GM18508 (cell line): ENCODE measurements at regions not wholly inside any gene's neighbourhood (a gene's known extent, or its start where the extent isn't known, plus 50 kb on each side); places are given as distances from the start of the nearest gene placed in this dataset.
A peak's percentile ranks its signal among the peaks of the same experiment; 100 is the strongest.

Experiments
- ATAC-seq: cut with Tn5 transposase; IDR thresholded peaks from one replicate; pipeline ENCODE4 v1.9.1; 2021; ENCODE audit warnings: moderate number of reproducible peaks; ENCODE audit not compliant: insufficient read depth, unreplicated experiment

- ATAC-seq: no peak
Observed at GRCh38 chr4:12889054-12889453, 595.1 kb downstream of the RAB28 start.

GRCh38 chr4:12884846-12885796 lies 599.0 kb downstream of the RAB28 start:
- no peak for ATAC-seq

GRCh38 chr4:12881945-12882584 lies 602.1 kb downstream of the RAB28 start:
- ATAC-seq: no peak

DNA sequence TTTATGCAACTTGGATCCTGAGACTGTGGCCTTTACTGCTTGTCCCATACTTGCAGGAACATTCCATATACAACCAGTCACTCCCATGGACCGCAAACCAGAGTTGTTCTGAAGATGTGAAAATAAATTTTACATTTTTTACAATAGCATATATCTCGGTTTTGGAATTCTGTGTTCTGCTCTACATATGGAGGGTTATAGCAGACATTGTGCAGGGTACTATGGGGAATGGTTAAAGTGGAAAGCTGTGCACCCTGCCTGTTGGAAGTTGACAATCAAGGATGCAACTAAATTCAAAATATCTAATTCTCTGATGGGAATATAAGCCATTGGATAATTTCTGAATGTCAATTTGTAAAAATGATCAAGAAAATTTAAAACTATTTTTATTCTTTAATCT lies 603.3 kb downstream of the RAB28 start:
- ATAC-seq: no peak

DNA sequence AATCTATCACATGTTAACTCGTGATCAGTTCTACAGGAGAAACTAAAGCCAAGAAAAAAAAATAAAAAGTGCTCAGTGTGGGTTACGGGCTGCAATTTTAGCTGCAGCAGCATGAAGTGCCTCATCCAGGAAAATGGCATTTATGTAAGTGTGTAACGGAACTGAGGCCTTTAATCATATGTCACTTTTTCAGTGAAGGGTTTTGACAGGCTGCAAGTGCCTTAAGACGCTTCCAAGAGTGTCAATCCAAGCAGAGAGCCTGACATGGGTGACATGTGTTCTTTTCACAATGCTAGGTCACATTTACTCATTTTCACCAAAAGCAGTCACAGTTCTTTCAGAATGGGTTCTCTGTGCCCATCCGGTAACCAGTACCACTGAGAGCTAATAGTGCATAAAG lies 604.6 kb downstream of the RAB28 start:
- no peak for ATAC-seq

DNA sequence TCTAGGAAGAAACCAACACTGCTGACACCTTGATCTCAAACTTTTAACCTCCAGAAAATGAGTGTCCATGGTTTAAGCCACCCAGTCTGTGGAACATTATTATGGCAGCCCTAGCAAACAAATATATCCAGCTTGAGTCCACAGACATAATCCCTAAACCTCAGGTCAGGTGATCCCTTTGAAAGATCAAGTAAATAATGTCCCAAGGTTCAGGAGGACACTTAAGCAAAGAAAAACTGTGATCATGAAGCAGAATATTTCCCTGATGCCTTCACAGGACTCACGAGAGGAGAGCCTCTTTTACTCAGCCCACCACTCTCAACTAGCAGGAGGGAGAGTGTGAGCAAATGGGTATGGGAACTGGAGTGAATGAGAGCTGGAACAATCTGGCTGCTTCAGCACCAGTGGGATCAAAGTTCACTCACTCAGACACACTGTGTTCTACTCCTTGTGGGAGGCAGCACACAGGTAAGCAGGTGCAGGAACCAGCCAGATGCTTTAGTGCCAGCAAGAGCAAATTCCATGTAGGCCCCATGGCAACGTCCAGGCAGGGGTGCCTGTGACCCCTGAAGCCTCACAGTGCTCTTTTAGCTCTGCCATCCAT lies 608.4 kb downstream of the RAB28 start:
- no peak for ATAC-seq

DNA sequence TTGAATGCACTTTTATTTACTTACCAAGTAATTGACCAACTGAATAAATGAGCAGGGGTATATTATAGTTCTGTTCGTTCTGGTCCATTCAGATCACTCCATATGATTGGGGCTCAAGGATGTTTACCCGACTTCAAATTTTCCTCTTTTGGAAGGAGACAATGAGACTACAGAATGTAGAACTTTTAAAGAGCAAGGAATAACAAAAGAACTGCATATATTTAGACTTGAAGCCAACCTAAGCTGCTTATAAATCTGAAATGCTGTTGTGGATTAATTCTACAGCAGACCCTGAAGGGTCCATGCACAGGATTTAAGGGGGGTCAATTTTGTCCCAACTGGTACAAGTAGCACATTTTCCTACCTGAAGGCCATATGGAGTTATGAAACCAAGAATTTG lies 610.8 kb downstream of the RAB28 start:
- ATAC-seq: no peak

DNA sequence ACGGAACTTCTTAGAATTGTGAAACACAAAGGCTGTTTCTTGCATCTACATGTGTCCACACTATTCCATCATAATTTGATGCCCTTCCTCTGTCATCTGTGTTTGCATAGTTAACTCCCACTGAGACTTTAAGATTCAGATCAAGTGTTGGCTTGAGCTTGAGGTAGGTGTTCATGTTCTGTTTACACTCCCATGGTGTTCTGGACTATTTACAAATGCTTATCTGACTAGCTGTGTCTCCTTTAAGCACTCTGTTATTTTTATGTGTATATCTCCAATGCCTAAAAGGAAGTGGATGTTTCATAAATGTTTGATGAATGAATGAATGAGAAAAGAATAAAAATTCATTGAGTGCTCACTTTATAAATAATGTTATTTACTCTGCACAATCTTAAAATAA lies 622.7 kb downstream of the RAB28 start:
- ATAC-seq: no peak

GRCh38 chr4:12852338-12853307 lies 631.5 kb downstream of the RAB28 start:
- ATAC-seq: peak; percentile 59

- no peak for ATAC-seq
Observed at GRCh38 chr4:12846368-12846767, 637.8 kb downstream of the RAB28 start.

- ATAC-seq: no peak
Observed at GRCh38 chr4:12844141-12844540, 640.0 kb downstream of the RAB28 start.

DNA sequence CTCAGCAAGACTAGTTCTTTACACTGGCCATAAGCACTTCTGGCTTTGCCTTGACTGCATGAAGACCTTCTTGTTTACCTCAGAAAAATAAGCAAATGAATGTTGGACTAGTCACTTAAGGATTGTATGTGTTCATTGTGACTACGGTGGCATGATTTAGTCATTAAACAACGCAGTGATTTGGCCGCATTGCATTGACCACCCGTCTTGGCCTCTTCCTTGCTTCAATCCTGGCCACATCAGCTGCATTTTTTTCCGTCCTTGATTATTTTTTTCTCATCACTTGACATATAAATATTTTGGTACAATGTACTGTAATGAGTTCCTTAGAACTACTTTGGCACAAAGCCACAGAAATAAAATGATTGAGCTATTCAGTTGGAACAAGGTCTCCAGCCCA lies 656.2 kb downstream of the RAB28 start:
- ATAC-seq: no peak

GRCh38 chr4:12791536-12791935 lies 692.6 kb downstream of the RAB28 start:
- no peak for ATAC-seq

- ATAC-seq: no peak
Observed at GRCh38 chr4:12787261-12787660, 696.9 kb downstream of the RAB28 start.

GRCh38 chr4:12778706-12779105 lies 705.4 kb downstream of the RAB28 start:
- ATAC-seq: no peak

- no peak for ATAC-seq
Observed at GRCh38 chr4:12778191-12778590, 705.9 kb downstream of the RAB28 start.

- no peak for ATAC-seq
Observed at GRCh38 chr4:12770351-12770750, 713.8 kb downstream of the RAB28 start.

GRCh38 chr4:12761694-12762093 lies 722.4 kb downstream of the RAB28 start:
- no peak for ATAC-seq

DNA sequence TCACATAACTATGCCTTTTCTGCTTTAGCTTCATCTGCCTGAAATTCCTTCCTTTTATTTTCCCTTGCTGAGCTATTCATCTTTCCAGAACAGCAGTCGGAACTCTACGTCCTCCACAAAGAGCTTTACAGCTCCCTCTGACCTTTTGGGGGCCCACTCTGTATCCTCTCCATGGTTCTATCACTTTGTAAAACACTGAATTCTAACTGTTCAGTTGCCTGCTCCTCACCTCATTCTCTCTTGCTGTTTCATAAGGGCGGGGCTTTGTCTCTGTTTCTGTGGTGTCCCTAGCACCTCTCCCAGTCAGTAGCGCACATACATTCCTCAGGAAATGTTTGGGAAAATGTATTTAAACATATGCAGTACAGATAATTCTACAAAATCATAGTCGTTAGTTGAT lies 737.0 kb downstream of the RAB28 start:
- no peak for ATAC-seq

- no peak for ATAC-seq
Observed at GRCh38 chr4:12746221-12746620, 737.9 kb downstream of the RAB28 start.
